Bronchial epithelial cell (primary cell): ENCODE measurements at regions not wholly inside any gene's neighbourhood (a gene's known extent, or its start where the extent isn't known, plus 50 kb on each side); places are given as distances from the start of the nearest gene placed in this dataset.

Experiments
- DNase-seq: peaks from one replicate; pipeline ENCODE4 v3.0.0-alpha.2; 2010; ENCODE audit warnings: low read depth
- FAIRE-seq: peaks from 2 replicates; lab custom pipeline; 2011; peaks lifted over from hg19 to GRCh38; lab: Jason Lieb, UNC
- H3K27me3 ChIP-seq: 2 replicates; pipeline ENCODE4 v1.5.1; 2011; ENCODE audit warnings: low read length; ENCODE audit not compliant: control insufficient read depth, insufficient read depth
- H3K36me3 ChIP-seq: 2 replicates; pipeline ENCODE4 v1.5.1; 2011; ENCODE audit warnings: low read length; ENCODE audit not compliant: control insufficient read depth, insufficient read depth
- H3K4me3 ChIP-seq: 2 replicates; pipeline ENCODE4 v1.5.1; 2011; ENCODE audit warnings: mild to moderate bottlenecking, low read depth, low read length, control low read depth
- CTCF ChIP-seq: IDR thresholded peaks from 2 replicates; pipeline ENCODE4 v1.5.1; 2011; ENCODE audit warnings: mild to moderate bottlenecking, moderate library complexity, low read length, control low read depth, inconsistent platforms; ENCODE audit not compliant: insufficient read depth, severe bottlenecking

- DNase-seq (peak; percentile 97), FAIRE-seq (peak; percentile 90)
- TF ChIP-seq CTCF: no peak
Observed at GRCh38 chr9:21576331-21577189, 94.4 kb upstream of the IFNE start.

GRCh38 chr9:21579247-21579671 is 97.1 kb upstream of the IFNE start:
- Histone ChIP-seq H3K36me3 (no peaks in the 10 kb centered on the region), H3K27me3 (no peaks in the 10 kb centered on the region), H3K4me3 (no peak overlapping the region)
- DNase-seq (peak; percentile 46), FAIRE-seq (no peak)
- no peak for TF ChIP-seq CTCF

More at GRCh38 chr9:21576331-21577189, 94.4 kb upstream of the IFNE start:
- H3K36me3 ChIP-seq: no peaks in the 10 kb centered on the region
- no peaks in the 10 kb centered on the region for H3K27me3 ChIP-seq
- peak overlapping the region; percentile 23 for H3K4me3 ChIP-seq

- FAIRE-seq: no peak
- Histone ChIP-seq H3K4me3 (no peak overlapping the region), H3K27me3 (no peaks in the 10 kb centered on the region), H3K36me3 (no peaks in the 10 kb centered on the region)
- TF ChIP-seq CTCF: no peak
- no peak for DNase-seq
Observed at GRCh38 chr9:21579743-21580142, 97.6 kb upstream of the IFNE start.

DNA sequence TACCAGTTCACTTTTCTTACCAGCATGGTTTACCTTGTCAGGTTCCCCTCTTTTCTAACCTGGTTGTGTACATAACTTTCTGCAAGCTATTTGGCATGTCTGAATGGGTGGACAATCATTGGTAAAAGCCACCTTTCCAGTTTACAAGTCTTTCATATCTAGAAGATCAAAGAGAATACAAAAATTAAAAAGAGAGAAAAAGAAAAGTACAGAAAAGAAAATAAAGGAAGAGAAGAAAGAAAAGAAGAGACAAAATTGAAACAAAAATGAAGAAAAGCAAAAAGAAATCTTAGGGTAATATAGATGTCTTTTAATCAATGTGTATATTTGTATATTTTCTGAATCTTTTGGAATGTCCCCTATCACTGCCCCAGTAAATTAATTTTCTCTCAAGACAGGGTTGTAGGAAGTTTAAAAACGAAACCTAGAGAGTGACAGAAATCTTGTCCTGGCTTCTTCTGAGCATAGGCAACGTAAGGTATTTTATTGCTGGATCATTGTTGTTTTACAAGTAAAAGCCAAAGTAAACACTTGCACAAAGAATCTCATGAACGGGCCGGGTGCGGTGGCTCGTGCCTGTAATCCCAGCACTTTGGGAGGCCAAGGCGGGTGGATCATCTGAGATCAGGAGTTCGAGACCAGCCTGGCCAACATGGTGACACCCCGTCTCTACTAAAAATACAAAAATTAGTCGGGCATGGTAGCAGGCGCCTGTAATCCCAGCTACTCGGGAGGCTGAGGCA is 98.7 kb upstream of the IFNE start:
- Histone ChIP-seq H3K27me3 (no peaks in the 10 kb centered on the region), H3K36me3 (no peaks in the 10 kb centered on the region), H3K4me3 (no peak overlapping the region)
- DNase-seq (peak; percentile 51), FAIRE-seq (no peak)
- TF ChIP-seq CTCF: no peak

DNA sequence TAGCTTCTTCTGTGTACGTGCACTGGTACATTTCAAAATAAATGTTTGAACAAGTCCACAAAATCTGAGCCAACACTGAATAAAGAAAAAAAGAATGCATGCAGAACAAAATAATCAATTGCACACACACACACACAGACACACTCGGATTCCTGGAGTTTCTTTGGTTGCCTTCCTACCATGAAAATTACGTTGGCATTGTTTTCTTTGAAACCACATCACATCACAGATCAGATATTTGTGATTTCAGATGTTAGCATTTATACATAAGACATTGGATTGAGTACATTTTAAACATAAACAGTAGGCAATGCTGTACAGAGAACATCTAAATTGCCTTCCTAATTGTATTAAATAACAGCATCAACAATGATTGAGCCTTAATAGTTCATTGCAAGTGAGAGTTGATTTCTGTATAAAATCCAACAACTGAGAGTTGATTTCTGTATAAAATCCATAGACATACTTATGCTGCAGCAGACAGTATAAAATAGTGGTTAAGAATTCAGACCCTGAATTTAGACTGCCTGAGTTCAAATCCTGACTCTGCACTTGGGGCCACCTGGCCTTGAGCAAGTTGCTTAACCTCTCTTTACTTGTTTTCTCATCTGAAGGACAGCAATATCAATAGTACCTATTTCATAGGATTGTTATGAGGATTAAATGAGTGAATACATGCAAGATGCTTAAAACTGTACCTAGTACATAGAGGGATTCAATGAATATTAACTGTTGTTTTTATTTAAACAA is 101.7 kb upstream of the IFNE start:
- FAIRE-seq: no peak
- DNase-seq: no peak
- no peak for TF ChIP-seq CTCF
- no peaks in the 10 kb centered on the region for H3K27me3 ChIP-seq
- no peak overlapping the region for H3K4me3 ChIP-seq
- no peaks in the 10 kb centered on the region for H3K36me3 ChIP-seq
